ENCODE measurements at regions not wholly inside any gene's neighbourhood (a gene's known extent, or its start where the extent isn't known, plus 50 kb on each side); places are given as distances from the start of the nearest gene placed in this dataset.

- TF ChIP-seq MAX (IDR thresholded peaks at IDR 0.05) (no peak), KDM1A (IDR thresholded peaks at IDR 0.05; ENCODE audit: low read depth) (no peak), CHD4 (IDR thresholded peaks at IDR 0.05; ENCODE audit: borderline replicate concordance) (no peak), MAZ (IDR thresholded peaks at IDR 0.05; ENCODE audit: borderline replicate concordance, low read depth, low read length) (no peak), CBX8 (IDR thresholded peaks at IDR 0.05) (no peak), BCL3 (IDR thresholded peaks at IDR 0.05) (no peak), HDAC2 (IDR thresholded peaks at IDR 0.05) (no peak), HOXA7 (CRISPR knock-in tag; IDR thresholded peaks at IDR 0.05) (no peak), CHD2 (IDR thresholded peaks at IDR 0.05; ENCODE audit: low read length, partially characterized antibody) (no peak), RARB (CRISPR knock-in tag; IDR thresholded peaks at IDR 0.05) (no peak), JUN (IDR thresholded peaks at IDR 0.05) (no peak), HES2 (IDR thresholded peaks at IDR 0.05) (no peak)
- no peaks in the 10 kb centered on the region for H3K4me1 ChIP-seq
- FAIRE-seq (no peak), ATAC-seq (no peak), DNase-seq (ENCODE audit: low read depth in 1 of 2, low spot score in 1 of 2) (no peak)
- 17% methylated on average over 1 of the region's 1 CpG for WGBS (ENCODE audit: missing lambda C conversion rate)
- no peak overlapping the region for H3K4me2 ChIP-seq
- ChIA-PET POLR2A (no interaction called here), CTCF (no interaction called here)
- H3K4me3 ChIP-seq, result no peak overlapping the region
- no peaks in the 10 kb centered on the region for H3K9me3 ChIP-seq
- no peak overlapping the region for H3K27ac ChIP-seq
Observed at GRCh38 chr5:110075656-110076055, 385.9 kb downstream of the MAN2A1 start.

GRCh38 chr5:110077147-110077546 is 387.4 kb downstream of the MAN2A1 start:
- Histone ChIP-seq H3K4me1 (no peaks in the 10 kb centered on the region), H3K27ac (no peak overlapping the region), H3K9me3 (no peaks in the 10 kb centered on the region), H3K4me2 (no peak overlapping the region), H3K4me3 (no peak overlapping the region)
- ChIA-PET CTCF (no interaction called here), POLR2A (no interaction called here)
- no peak for DNase-seq (ENCODE audit: low read depth in 1 of 2, low spot score in 1 of 2)
- no peak for ATAC-seq
- no peak for FAIRE-seq
- TF ChIP-seq ZSCAN20 (CRISPR knock-in tag; IDR thresholded peaks at IDR 0.05) (no peak), RFX5 (IDR thresholded peaks at IDR 0.05) (no peak), POLR2A (IDR thresholded peaks at IDR 0.05; ENCODE audit: low read length) (no peak), HDAC2 (IDR thresholded peaks at IDR 0.05) (no peak), BHLHE40 (IDR thresholded peaks at IDR 0.05; ENCODE audit: low read depth, low read length) (no peak), BCL3 (IDR thresholded peaks at IDR 0.05) (no peak), HES2 (IDR thresholded peaks at IDR 0.05) (no peak), CTCF (IDR thresholded peaks at IDR 0.05) (no peak), JUN (IDR thresholded peaks at IDR 0.05) (no peak), GATA3 (IDR thresholded peaks at IDR 0.05; ENCODE audit: borderline replicate concordance) (no peak), POLR2AphosphoS2 (conservative IDR thresholded peaks at IDR 0.05; ENCODE audit: low read length) (no peak), RARB (CRISPR knock-in tag; IDR thresholded peaks at IDR 0.05) (no peak), ATOH8 (CRISPR knock-in tag; IDR thresholded peaks at IDR 0.05; ENCODE audit: low read depth) (no peak), E2F6 (IDR thresholded peaks at IDR 0.05; ENCODE audit: borderline replicate concordance, low read depth) (no peak), MYC (IDR thresholded peaks at IDR 0.05; ENCODE audit: borderline replicate concordance, low read length) (no peak), TP53 (CRISPR knock-in tag; IDR thresholded peaks at IDR 0.05) (no peak), FOXS1 (CRISPR knock-in tag; IDR thresholded peaks at IDR 0.05) (no peak), CHD4 (IDR thresholded peaks at IDR 0.05; ENCODE audit: borderline replicate concordance) (no peak), HEYL (CRISPR knock-in tag; IDR thresholded peaks at IDR 0.05) (no peak), ESRRA (IDR thresholded peaks at IDR 0.05; ENCODE audit: borderline replicate concordance, low read length) (no peak)
- 2% methylated on average over 3 of the region's 3 CpGs for WGBS (ENCODE audit: missing lambda C conversion rate)
